CD14-positive monocyte (primary cell): ENCODE measurements at regions not wholly inside any gene's neighbourhood (a gene's known extent, or its start where the extent isn't known, plus 50 kb on each side); places are given as distances from the start of the nearest gene placed in this dataset.
"Not testable (repeated sequence)": the region's sequence is repeated elsewhere in the genome, so short reads cannot be mapped to it uniquely, and the experiment has no call there.

ENCODE experiments used
- DNase-seq, 3 donors: peaks; one replicate each; pipeline ENCODE4 v3.0.0-alpha.2; 2011 to 2022
- H2AFZ ChIP-seq: 2 replicates; pipeline ENCODE4 v1.6.0; 2012; ENCODE audit warnings: mild to moderate bottlenecking, low read depth, low read length, inconsistent platforms; ENCODE audit not compliant: insufficient read depth, poor library complexity, severe bottlenecking
- H3K27ac ChIP-seq, 2 donors: 1 replicate in 1 of 2; 2 replicates in 1 of 2; pipeline ENCODE4 v1.5.1; 2012 to 2013; ENCODE audit warnings: low read length in 2 of 2, control low read depth in 1 of 2, inconsistent platforms in 1 of 2, low read depth in 1 of 2, mild to moderate bottlenecking in 1 of 2
- H3K27me3 ChIP-seq, 2 donors: one replicate each; pipeline versions ENCODE4 v1.6.0 to v1.6.1; 2011 to 2013; ENCODE audit warnings: low read length in 2 of 2; ENCODE audit not compliant: control insufficient read depth in 2 of 2, insufficient read depth in 2 of 2
- H3K36me3 ChIP-seq, 2 donors: replicated peaks in 1 of 2; 1 replicate in 1 of 2; 2 replicates in 1 of 2; pipeline versions ENCODE4 v1.5.1 to v1.6.1; 2012 to 2013; ENCODE audit warnings: low read length in 2 of 2, control low read depth in 1 of 2, inconsistent platforms in 1 of 2, mild to moderate bottlenecking in 1 of 2; ENCODE audit not compliant: insufficient read depth in 2 of 2, control insufficient read depth in 1 of 2
- H3K4me1 ChIP-seq, 2 donors: 1 replicate in 1 of 2; 2 replicates in 1 of 2; pipeline versions ENCODE4 v1.5.1 to v1.6.1; 2012 to 2013; ENCODE audit warnings: low read length in 2 of 2, control low read depth in 1 of 2, inconsistent platforms in 1 of 2, mild to moderate bottlenecking in 1 of 2, moderate library complexity in 1 of 2; ENCODE audit not compliant: insufficient read depth in 2 of 2, control insufficient read depth in 1 of 2
- H3K4me2 ChIP-seq: replicated peaks from 2 replicates; pipeline ENCODE3; 2012; ENCODE audit warnings: low read length, moderate library complexity, mild to moderate bottlenecking; ENCODE audit not compliant: poor library complexity, severe bottlenecking; ENCODE audit errors: extremely low read depth
- H3K4me3 ChIP-seq, 3 experiments: fragments of 200-600 bp in 1 of 3; sonication (generic) in 1 of 3; replicated peaks in 1 of 3; 1 replicate in 2 of 3; 2 replicates in 1 of 3; pipeline ENCODE4 v1.5.1; 2011 to 2013; ENCODE audit warnings: low read length in 3 of 3, mild to moderate bottlenecking in 3 of 3, control low read depth in 2 of 3, low read depth in 2 of 3, inconsistent platforms in 1 of 3, moderate library complexity in 1 of 3
- H3K79me2 ChIP-seq: 2 replicates; pipeline ENCODE4 v1.6.0; 2012; ENCODE audit warnings: mild to moderate bottlenecking, control low read depth, inconsistent platforms, low read length, moderate library complexity; ENCODE audit not compliant: insufficient read depth
- H3K9ac ChIP-seq: 2 replicates; pipeline ENCODE4 v1.6.0; 2017; ENCODE audit warnings: low read length, mild to moderate bottlenecking; ENCODE audit not compliant: insufficient read depth, poor library complexity, severe bottlenecking
- H3K9me3 ChIP-seq, 2 donors: replicated peaks in 1 of 2; 1 replicate in 1 of 2; 2 replicates in 1 of 2; pipeline versions ENCODE4 v1.5.1 to v1.6.1; 2012 to 2013; ENCODE audit warnings: low read length in 2 of 2, control low read depth in 1 of 2; ENCODE audit not compliant: control insufficient read depth in 1 of 2, insufficient read depth in 1 of 2
- H4K20me1 ChIP-seq: 2 replicates; pipeline ENCODE4 v1.6.0; 2012; ENCODE audit warnings: mild to moderate bottlenecking, low read length, control low read depth, moderate library complexity; ENCODE audit not compliant: insufficient read depth
- H3K27ac Mint-ChIP-seq, 7 donors: one replicate each; pipeline ENCODE4 v1.8.0; 2020; ENCODE audit warnings: mild to moderate bottlenecking in 7 of 7, mixed read lengths in 7 of 7, moderate library complexity in 6 of 7, inconsistent platforms in 2 of 7
- H3K27me3 Mint-ChIP-seq, 3 donors: one replicate each; pipeline ENCODE4 v1.8.0; 2021 to 2022; ENCODE audit warnings: low read depth in 3 of 3, mild to moderate bottlenecking in 3 of 3, mixed read lengths in 3 of 3, moderate library complexity in 3 of 3, inconsistent platforms in 1 of 3
- H3K36me3 Mint-ChIP-seq, 2 donors: one replicate each; pipeline ENCODE4 v1.8.0; 2020; ENCODE audit warnings: mixed read lengths in 2 of 2, inconsistent platforms in 1 of 2, mild to moderate bottlenecking in 1 of 2
- H3K4me1 Mint-ChIP-seq: one replicate; pipeline ENCODE4 v1.8.0; 2020; ENCODE audit warnings: mild to moderate bottlenecking, mixed read lengths
- H3K4me3 Mint-ChIP-seq, 2 donors: one replicate each; pipeline ENCODE4 v1.8.0; 2020; ENCODE audit warnings: mild to moderate bottlenecking in 2 of 2, mixed read lengths in 2 of 2, moderate library complexity in 1 of 2
- H3K9me3 Mint-ChIP-seq, 7 donors: one replicate each; pipeline ENCODE4 v1.8.0; 2020 to 2022; ENCODE audit warnings: mixed read lengths in 7 of 7, mild to moderate bottlenecking in 6 of 7, moderate library complexity in 6 of 7, inconsistent platforms in 2 of 7
- WGBS: methylation state at CpG from one replicate; pipeline ENCODE4 v1.1.5; 2013; ENCODE audit warnings: missing lambda C conversion rate; ENCODE audit not compliant: insufficient coverage; 5-methylcytosine and 5-hydroxymethylcytosine counted together
- intact Hi-C, 2 donors: fragments of 100-400 bp; cut with micrococcal nuclease; formaldehyde crosslinking; loops; one replicate each; pipeline versions ENCODE4 v1.15.0 to v1.15.1; 2023
- TF ChIP-seq, protein P1 (sequence below): fragments of 200-600 bp; IDR thresholded peaks from one replicate; pipeline ENCODE4 v1.8.0; 2022; ENCODE audit warnings: antibody characterized with exemption, mild to moderate bottlenecking

DNA sequence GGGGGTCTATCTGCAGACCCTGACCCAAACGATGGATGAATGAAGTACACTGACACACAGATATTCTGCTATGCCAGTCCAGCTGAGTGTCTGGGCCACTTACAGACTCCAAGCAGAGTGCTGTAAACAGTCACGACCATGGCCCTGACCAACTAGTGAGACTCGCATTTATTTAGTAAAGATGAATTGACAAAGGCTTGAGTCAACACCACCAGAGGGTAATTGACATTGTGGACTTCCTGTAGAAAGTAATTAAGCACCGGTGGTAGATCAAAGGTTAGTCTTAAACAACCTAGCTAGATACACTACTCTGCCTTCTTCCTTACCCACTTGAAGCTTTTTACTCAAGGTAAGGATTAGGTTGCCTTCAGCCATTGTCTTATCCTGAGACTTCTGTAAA lies 63.4 kb upstream of the KPNA3 start:
- Histone ChIP-seq H3K27ac (no peak overlapping the region), H2AFZ (no peak overlapping the region), H3K4me2 (no peak overlapping the region), H4K20me1 (no peaks in the 10 kb centered on the region), H3K36me3 (no peaks in the 10 kb centered on the region), H3K4me1 (no peaks in the 10 kb centered on the region), H3K9ac (no peak overlapping the region), H3K79me2 (no peaks in the 10 kb centered on the region), H3K27me3 (no peaks in the 10 kb centered on the region), H3K4me3 (no peak overlapping the region), H3K9me3 (peaks cover 0 to 21% of the 10 kb centered on the region in 2 donors)
- Mint-ChIP-seq H3K36me3 (no peaks in the 10 kb centered on the region), H3K27me3 (peaks cover 0 to 1% (median 1%) of the 10 kb centered on the region in 3 donors), H3K4me1 (no peaks in the 10 kb centered on the region), H3K27ac (no peak overlapping the region), H3K4me3 (no peak overlapping the region), H3K9me3 (peaks cover 10 to 47% (median 30%) of the 10 kb centered on the region in 7 donors)
- intact Hi-C loops = no loop called here
- WGBS = 100% methylated on average over 1 of the region's 4 CpGs
- TF ChIP-seq, protein P1, sequence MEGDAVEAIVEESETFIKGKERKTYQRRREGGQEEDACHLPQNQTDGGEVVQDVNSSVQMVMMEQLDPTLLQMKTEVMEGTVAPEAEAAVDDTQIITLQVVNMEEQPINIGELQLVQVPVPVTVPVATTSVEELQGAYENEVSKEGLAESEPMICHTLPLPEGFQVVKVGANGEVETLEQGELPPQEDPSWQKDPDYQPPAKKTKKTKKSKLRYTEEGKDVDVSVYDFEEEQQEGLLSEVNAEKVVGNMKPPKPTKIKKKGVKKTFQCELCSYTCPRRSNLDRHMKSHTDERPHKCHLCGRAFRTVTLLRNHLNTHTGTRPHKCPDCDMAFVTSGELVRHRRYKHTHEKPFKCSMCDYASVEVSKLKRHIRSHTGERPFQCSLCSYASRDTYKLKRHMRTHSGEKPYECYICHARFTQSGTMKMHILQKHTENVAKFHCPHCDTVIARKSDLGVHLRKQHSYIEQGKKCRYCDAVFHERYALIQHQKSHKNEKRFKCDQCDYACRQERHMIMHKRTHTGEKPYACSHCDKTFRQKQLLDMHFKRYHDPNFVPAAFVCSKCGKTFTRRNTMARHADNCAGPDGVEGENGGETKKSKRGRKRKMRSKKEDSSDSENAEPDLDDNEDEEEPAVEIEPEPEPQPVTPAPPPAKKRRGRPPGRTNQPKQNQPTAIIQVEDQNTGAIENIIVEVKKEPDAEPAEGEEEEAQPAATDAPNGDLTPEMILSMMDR = no peak
- DNase-seq = no peak

DNA sequence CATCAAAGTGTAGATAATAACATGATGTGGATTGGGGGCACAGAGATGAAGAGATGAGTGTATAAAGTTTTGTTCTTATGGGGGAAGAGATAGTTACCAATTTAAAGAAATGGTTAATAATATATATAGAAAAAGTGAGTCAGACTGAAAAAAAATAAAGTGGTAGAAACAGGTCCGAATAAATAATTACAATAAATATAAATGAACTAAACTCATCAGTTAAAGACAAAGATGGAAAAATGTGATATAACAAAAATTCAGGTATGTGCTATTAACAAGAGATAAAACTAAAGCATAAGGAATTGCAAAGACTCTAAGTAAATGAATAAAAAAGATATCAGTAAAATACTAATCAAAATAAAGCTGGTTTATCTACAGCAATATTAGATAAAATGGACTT lies 61.1 kb upstream of the KPNA3 start:
- TF ChIP-seq, protein P1 = no peak
- Mint-ChIP-seq H3K36me3 (no peaks in the 10 kb centered on the region), H3K27me3 (peaks cover 0 to 1% (median 1%) of the 10 kb centered on the region in 3 donors), H3K9me3 (peaks cover 10 to 44% (median 29%) of the 10 kb centered on the region in 7 donors), H3K4me3 (no peak overlapping the region), H3K27ac (no peak overlapping the region), H3K4me1 (no peaks in the 10 kb centered on the region)
- no peaks in the 10 kb centered on the region for H4K20me1 ChIP-seq
- H3K4me1 ChIP-seq = no peaks in the 10 kb centered on the region
- DNase-seq = no peak
- no peak overlapping the region for H3K4me3 ChIP-seq
- H3K9me3 ChIP-seq = peaks cover 0 to 21% of the 10 kb centered on the region in 2 donors
- H3K36me3 ChIP-seq = no peaks in the 10 kb centered on the region
- H3K27ac ChIP-seq = no peak overlapping the region
- no peaks in the 10 kb centered on the region for H3K79me2 ChIP-seq
- WGBS = no CpG with 5 or more reads among the region's 1 CpG
- no peak overlapping the region for H3K4me2 ChIP-seq
- no peaks in the 10 kb centered on the region for H3K27me3 ChIP-seq
- no peak overlapping the region for H3K9ac ChIP-seq
- H2AFZ ChIP-seq = no peak overlapping the region
- intact Hi-C loops = no loop called here

DNA sequence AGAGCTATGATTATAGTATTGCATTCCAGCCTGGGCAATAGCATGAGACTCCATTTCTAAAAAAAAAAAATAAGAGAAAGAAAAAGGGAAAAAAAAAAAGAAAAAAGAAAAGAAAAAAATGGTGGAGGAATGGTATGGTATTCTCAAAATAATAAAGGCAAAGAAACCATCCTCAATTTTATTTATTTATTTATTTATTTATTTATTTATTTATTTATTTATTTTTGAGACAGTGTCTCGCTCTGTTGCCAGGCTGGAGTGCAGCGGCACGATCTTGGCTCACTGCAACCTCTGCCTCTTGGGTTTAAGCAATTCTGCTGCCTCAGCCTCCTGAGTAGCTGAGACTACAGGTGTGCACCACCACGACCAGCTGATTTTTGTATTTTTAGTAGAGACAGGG lies 60.0 kb upstream of the KPNA3 start:
- WGBS = 75% methylated on average over 4 of the region's 4 CpGs
- H3K4me1 Mint-ChIP-seq, intact Hi-C loops, H3K36me3 ChIP-seq, H3K4me1 ChIP-seq, H4K20me1 ChIP-seq, H3K4me2 ChIP-seq, H2AFZ ChIP-seq, H3K4me3 Mint-ChIP-seq, DNase-seq, H3K36me3 Mint-ChIP-seq, H3K4me3 ChIP-seq, H3K27ac ChIP-seq, H3K9ac ChIP-seq, H3K27me3 ChIP-seq, H3K27ac Mint-ChIP-seq, H3K27me3 Mint-ChIP-seq, H3K79me2 ChIP-seq: not testable (repeated sequence)
- peaks cover 10 to 41% (median 29%) of the 10 kb centered on the region in 7 donors for H3K9me3 Mint-ChIP-seq
- peaks cover 0 to 21% of the 10 kb centered on the region in 2 donors for H3K9me3 ChIP-seq
